ENCODE measurements at regions not wholly inside any gene's neighbourhood (a gene's known extent, or its start where the extent isn't known, plus 50 kb on each side); places are given as distances from the start of the nearest gene placed in this dataset.

- H3K36me3 Mint-ChIP-seq (ENCODE audit: low read depth) = no peaks in the 10 kb centered on the region
- H3K9me3 Mint-ChIP-seq = no peaks in the 10 kb centered on the region
- Histone ChIP-seq H3K4me3 (ENCODE audit: low read length) (no peak overlapping the region), H3K27me3 (ENCODE audit: control insufficient read depth, insufficient read depth, low read length, poor library complexity, severe bottlenecking) (no peaks in the 10 kb centered on the region), H3K36me3 (ENCODE audit: control insufficient read depth, insufficient read depth, low read length) (no peaks in the 10 kb centered on the region), H3K9me3 (ENCODE audit: control insufficient read depth, low read length) (no peaks in the 10 kb centered on the region), H3K27ac (ENCODE audit: low read depth, low read length) (no peak overlapping the region), H3K4me1 (ENCODE audit: control insufficient read depth, insufficient read depth, low read length) (peaks cover 4% of the 10 kb centered on the region), H3K9ac (ENCODE audit: extremely low read depth, low read length, poor library complexity, severe bottlenecking) (no peak overlapping the region)
- peaks cover 18% of the 10 kb centered on the region for H3K4me1 Mint-ChIP-seq
- no peak overlapping the region for H3K27ac Mint-ChIP-seq
- no peak overlapping the region for H3K4me3 Mint-ChIP-seq
- WGBS, 2 experiments (ENCODE audit: insufficient coverage in 1 of 2, insufficient read length in 1 of 2) = 80 to 93% methylated on average over 2 of the region's 3 CpGs
- H3K27me3 Mint-ChIP-seq (ENCODE audit: insufficient read depth) = peaks cover 3% of the 10 kb centered on the region
- TF ChIP-seq CTCF (conservative IDR thresholded peaks at IDR 0.05) = no peak
- DNase-seq = no peak
Measured at GRCh38 chr6:148222376-148222775, 120.3 kb upstream of the SASH1 start.

GRCh38 chr6:148222846-148223245 lies 119.8 kb upstream of the SASH1 start:
- no peaks in the 10 kb centered on the region for H3K9me3 Mint-ChIP-seq
- H3K27ac Mint-ChIP-seq = no peak overlapping the region
- Histone ChIP-seq H3K27me3 (ENCODE audit: control insufficient read depth, insufficient read depth, low read length, poor library complexity, severe bottlenecking) (no peaks in the 10 kb centered on the region), H3K27ac (ENCODE audit: low read depth, low read length) (no peak overlapping the region), H3K9me3 (ENCODE audit: control insufficient read depth, low read length) (no peaks in the 10 kb centered on the region), H3K36me3 (ENCODE audit: control insufficient read depth, insufficient read depth, low read length) (no peaks in the 10 kb centered on the region), H3K4me1 (ENCODE audit: control insufficient read depth, insufficient read depth, low read length) (peaks cover 4% of the 10 kb centered on the region), H3K9ac (ENCODE audit: extremely low read depth, low read length, poor library complexity, severe bottlenecking) (no peak overlapping the region), H3K4me3 (ENCODE audit: low read length) (no peak overlapping the region)
- peaks cover 18% of the 10 kb centered on the region for H3K4me1 Mint-ChIP-seq
- H3K4me3 Mint-ChIP-seq = no peak overlapping the region
- DNase-seq = no peak
- peaks cover 3% of the 10 kb centered on the region for H3K27me3 Mint-ChIP-seq (ENCODE audit: insufficient read depth)
- TF ChIP-seq CTCF (conservative IDR thresholded peaks at IDR 0.05) = no peak
- WGBS, 2 experiments (ENCODE audit: insufficient coverage in 1 of 2, insufficient read length in 1 of 2) = 77 to 100% methylated on average over 3 to 6 of the region's 6 CpGs
- no peaks in the 10 kb centered on the region for H3K36me3 Mint-ChIP-seq (ENCODE audit: low read depth)

GRCh38 chr6:148223424-148223842 lies 119.2 kb upstream of the SASH1 start:
- Histone ChIP-seq H3K27ac (ENCODE audit: low read depth, low read length) (no peak overlapping the region), H3K4me1 (ENCODE audit: control insufficient read depth, insufficient read depth, low read length) (peaks cover 4% of the 10 kb centered on the region), H3K9ac (ENCODE audit: extremely low read depth, low read length, poor library complexity, severe bottlenecking) (no peak overlapping the region), H3K27me3 (ENCODE audit: control insufficient read depth, insufficient read depth, low read length, poor library complexity, severe bottlenecking) (no peaks in the 10 kb centered on the region), H3K36me3 (ENCODE audit: control insufficient read depth, insufficient read depth, low read length) (no peaks in the 10 kb centered on the region), H3K9me3 (ENCODE audit: control insufficient read depth, low read length) (no peaks in the 10 kb centered on the region), H3K4me3 (ENCODE audit: low read length) (no peak overlapping the region)
- no peak for TF ChIP-seq CTCF (conservative IDR thresholded peaks at IDR 0.05)
- peaks cover 3% of the 10 kb centered on the region for H3K27me3 Mint-ChIP-seq (ENCODE audit: insufficient read depth)
- H3K9me3 Mint-ChIP-seq = no peaks in the 10 kb centered on the region
- H3K36me3 Mint-ChIP-seq (ENCODE audit: low read depth) = no peaks in the 10 kb centered on the region
- peaks cover 17% of the 10 kb centered on the region for H3K4me1 Mint-ChIP-seq
- DNase-seq = no peak
- 90 to 97% methylated on average over 3 of the region's 3 CpGs for WGBS, 2 experiments (ENCODE audit: insufficient coverage in 1 of 2, insufficient read length in 1 of 2)
- no peak overlapping the region for H3K27ac Mint-ChIP-seq
- no peak overlapping the region for H3K4me3 Mint-ChIP-seq

Measured in endodermal cell (in vitro differentiated cells).